ENCODE measurements at regions not wholly inside any gene's neighbourhood (a gene's known extent, or its start where the extent isn't known, plus 50 kb on each side); places are given as distances from the start of the nearest gene placed in this dataset.

DNA sequence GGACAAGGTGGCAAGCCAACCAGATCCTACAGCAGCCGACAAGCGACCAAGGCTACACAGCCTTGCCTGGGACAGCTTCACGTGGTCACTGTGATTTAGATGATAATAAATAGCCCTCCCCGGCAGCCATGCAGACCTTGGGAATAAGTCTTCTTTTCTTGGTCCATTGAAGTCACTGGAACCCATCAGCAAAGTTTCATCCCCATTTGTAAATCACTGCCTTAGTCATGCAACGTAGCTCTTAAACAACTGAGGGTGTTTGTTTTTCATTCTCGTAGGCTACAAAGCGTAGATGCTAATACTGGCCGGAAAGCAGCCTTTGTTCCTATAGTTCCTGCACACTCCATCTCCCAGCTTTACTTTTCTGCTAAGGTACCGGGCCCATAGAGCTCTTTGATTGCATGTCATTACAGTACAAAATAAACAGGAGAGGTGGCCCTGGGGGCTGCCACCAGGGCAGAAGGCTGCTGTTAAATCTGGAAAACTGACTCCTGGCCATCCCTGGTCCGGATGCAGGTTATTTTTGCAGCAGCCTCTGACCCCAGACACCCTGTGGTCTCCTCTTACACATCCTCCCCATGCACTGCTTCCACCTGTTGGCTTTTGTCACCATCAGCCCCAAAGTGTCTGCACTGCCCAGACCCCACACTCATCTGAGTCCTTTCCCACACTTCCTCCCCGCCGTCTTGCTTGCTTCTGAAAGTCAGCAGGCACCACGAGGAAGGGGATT lies 105.5 kb downstream of the TOMM20 start:
- no peak overlapping the region for H3K27ac ChIP-seq (ENCODE audit: low read length)
- no peaks in the 10 kb centered on the region for H3K9me3 ChIP-seq (ENCODE audit: low read length)
- no peak overlapping the region for H3K9ac ChIP-seq (ENCODE audit: low read length)
- no peaks in the 10 kb centered on the region for H3F3A ChIP-seq (ENCODE audit: insufficient read depth, low read length, poor library complexity, severe bottlenecking)
- H3K9me2 ChIP-seq (ENCODE audit: insufficient read depth, low read length), result no peaks in the 10 kb centered on the region
- H2AFZ ChIP-seq (ENCODE audit: low read depth, low read length), result no peak overlapping the region
- H3K27me3 ChIP-seq (ENCODE audit: insufficient read depth, low read depth, low read length), result no peaks in the 10 kb centered on the region
- no peaks in the 10 kb centered on the region for H3K36me3 ChIP-seq (ENCODE audit: insufficient read depth, low read length)
- H3K79me2 ChIP-seq (replicated peaks; ENCODE audit: insufficient read depth, low read length), result no peaks in the 10 kb centered on the region
- H3K4me2 ChIP-seq (ENCODE audit: low read length), result no peak overlapping the region
- TF ChIP-seq MXI1 (conservative IDR thresholded peaks at IDR 0.05; ENCODE audit: poor library complexity, severe bottlenecking) (no peak), EZH2 (IDR thresholded peaks at IDR 0.05; ENCODE audit: borderline replicate concordance, insufficient read depth, low read length, poor library complexity, severe bottlenecking) (no peak), TAF1 (IDR thresholded peaks at IDR 0.05; ENCODE audit: low read depth) (no peak), SMC3 (conservative IDR thresholded peaks at IDR 0.05; ENCODE audit: poor library complexity) (no peak), RAD21 (conservative IDR thresholded peaks at IDR 0.05) (no peak), POLR2AphosphoS5 (IDR thresholded peaks at IDR 0.05) (no peak), EP300 (conservative IDR thresholded peaks at IDR 0.05; ENCODE audit: poor library complexity, severe bottlenecking) (no peak)
- TF ChIP-seq, protein P1, sequence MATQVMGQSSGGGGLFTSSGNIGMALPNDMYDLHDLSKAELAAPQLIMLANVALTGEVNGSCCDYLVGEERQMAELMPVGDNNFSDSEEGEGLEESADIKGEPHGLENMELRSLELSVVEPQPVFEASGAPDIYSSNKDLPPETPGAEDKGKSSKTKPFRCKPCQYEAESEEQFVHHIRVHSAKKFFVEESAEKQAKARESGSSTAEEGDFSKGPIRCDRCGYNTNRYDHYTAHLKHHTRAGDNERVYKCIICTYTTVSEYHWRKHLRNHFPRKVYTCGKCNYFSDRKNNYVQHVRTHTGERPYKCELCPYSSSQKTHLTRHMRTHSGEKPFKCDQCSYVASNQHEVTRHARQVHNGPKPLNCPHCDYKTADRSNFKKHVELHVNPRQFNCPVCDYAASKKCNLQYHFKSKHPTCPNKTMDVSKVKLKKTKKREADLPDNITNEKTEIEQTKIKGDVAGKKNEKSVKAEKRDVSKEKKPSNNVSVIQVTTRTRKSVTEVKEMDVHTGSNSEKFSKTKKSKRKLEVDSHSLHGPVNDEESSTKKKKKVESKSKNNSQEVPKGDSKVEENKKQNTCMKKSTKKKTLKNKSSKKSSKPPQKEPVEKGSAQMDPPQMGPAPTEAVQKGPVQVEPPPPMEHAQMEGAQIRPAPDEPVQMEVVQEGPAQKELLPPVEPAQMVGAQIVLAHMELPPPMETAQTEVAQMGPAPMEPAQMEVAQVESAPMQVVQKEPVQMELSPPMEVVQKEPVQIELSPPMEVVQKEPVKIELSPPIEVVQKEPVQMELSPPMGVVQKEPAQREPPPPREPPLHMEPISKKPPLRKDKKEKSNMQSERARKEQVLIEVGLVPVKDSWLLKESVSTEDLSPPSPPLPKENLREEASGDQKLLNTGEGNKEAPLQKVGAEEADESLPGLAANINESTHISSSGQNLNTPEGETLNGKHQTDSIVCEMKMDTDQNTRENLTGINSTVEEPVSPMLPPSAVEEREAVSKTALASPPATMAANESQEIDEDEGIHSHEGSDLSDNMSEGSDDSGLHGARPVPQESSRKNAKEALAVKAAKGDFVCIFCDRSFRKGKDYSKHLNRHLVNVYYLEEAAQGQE (IDR thresholded peaks at IDR 0.05; ENCODE audit: borderline replicate concordance), result no peak
- TF ChIP-seq, protein P2, sequence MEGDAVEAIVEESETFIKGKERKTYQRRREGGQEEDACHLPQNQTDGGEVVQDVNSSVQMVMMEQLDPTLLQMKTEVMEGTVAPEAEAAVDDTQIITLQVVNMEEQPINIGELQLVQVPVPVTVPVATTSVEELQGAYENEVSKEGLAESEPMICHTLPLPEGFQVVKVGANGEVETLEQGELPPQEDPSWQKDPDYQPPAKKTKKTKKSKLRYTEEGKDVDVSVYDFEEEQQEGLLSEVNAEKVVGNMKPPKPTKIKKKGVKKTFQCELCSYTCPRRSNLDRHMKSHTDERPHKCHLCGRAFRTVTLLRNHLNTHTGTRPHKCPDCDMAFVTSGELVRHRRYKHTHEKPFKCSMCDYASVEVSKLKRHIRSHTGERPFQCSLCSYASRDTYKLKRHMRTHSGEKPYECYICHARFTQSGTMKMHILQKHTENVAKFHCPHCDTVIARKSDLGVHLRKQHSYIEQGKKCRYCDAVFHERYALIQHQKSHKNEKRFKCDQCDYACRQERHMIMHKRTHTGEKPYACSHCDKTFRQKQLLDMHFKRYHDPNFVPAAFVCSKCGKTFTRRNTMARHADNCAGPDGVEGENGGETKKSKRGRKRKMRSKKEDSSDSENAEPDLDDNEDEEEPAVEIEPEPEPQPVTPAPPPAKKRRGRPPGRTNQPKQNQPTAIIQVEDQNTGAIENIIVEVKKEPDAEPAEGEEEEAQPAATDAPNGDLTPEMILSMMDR (IDR thresholded peaks at IDR 0.05; ENCODE audit: poor library complexity, severe bottlenecking), result no peak
- H4K20me1 ChIP-seq (ENCODE audit: insufficient read depth), result no peaks in the 10 kb centered on the region
- H3K4me3 ChIP-seq (ENCODE audit: low read length), result no peak overlapping the region

DNA sequence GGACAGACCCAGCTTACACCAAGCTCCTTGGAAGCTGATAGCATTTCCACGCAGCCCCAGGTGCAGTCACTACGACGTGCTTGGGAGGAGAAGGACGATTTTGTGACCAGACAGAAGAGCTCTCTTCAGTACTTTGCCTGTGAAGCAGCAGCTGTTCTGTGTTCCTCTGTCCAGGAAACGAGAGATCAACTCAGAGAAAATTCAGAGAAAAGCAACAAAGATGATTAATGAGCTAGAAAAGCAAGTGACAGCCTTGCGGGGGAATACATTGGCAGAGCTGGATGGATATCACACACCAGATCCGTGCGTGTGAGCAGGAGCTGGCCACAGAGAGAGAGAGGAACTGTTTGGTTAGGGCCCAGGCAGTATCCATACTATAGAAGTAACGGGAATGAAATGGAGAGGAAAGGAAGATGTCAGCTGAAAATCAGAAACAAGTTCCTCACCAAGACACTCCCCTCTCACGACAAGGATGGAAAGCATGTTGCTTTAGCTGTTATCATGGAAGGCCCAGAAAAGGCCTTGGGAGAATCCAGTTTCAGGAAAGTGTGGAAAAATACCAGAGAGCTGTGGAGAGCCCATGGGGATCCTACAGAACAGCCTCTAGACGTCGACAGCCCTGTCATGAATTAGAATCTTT lies 106.2 kb downstream of the TOMM20 start:
- no peaks in the 10 kb centered on the region for H4K20me1 ChIP-seq (ENCODE audit: insufficient read depth)
- no peaks in the 10 kb centered on the region for H3F3A ChIP-seq (ENCODE audit: insufficient read depth, low read length, poor library complexity, severe bottlenecking)
- H3K36me3 ChIP-seq (ENCODE audit: insufficient read depth, low read length), result no peaks in the 10 kb centered on the region
- H3K9ac ChIP-seq (ENCODE audit: low read length), result no peak overlapping the region
- no peaks in the 10 kb centered on the region for H3K9me2 ChIP-seq (ENCODE audit: insufficient read depth, low read length)
- H3K79me2 ChIP-seq (replicated peaks; ENCODE audit: insufficient read depth, low read length), result no peaks in the 10 kb centered on the region
- no peak overlapping the region for H3K4me3 ChIP-seq (ENCODE audit: low read length)
- H2AFZ ChIP-seq (ENCODE audit: low read depth, low read length), result no peak overlapping the region
- H3K27me3 ChIP-seq (ENCODE audit: insufficient read depth, low read depth, low read length), result no peaks in the 10 kb centered on the region
- TF ChIP-seq EZH2 (IDR thresholded peaks at IDR 0.05; ENCODE audit: borderline replicate concordance, insufficient read depth, low read length, poor library complexity, severe bottlenecking) (no peak), EP300 (conservative IDR thresholded peaks at IDR 0.05; ENCODE audit: poor library complexity, severe bottlenecking) (no peak)
- H3K27ac ChIP-seq (ENCODE audit: low read length), result no peak overlapping the region
- no peaks in the 10 kb centered on the region for H3K9me3 ChIP-seq (ENCODE audit: low read length)
- no peak overlapping the region for H3K4me2 ChIP-seq (ENCODE audit: low read length)

All from neural cell (in vitro differentiated cells).